Endothelial cell of umbilical vein (primary cell): ENCODE measurements at regions not wholly inside any gene's neighbourhood (a gene's known extent, or its start where the extent isn't known, plus 50 kb on each side); places are given as distances from the start of the nearest gene placed in this dataset.
"Not testable (repeated sequence)": the region's sequence is repeated elsewhere in the genome, so short reads cannot be mapped to it uniquely, and the experiment has no call there.

Source experiments
- BruUV-seq: library from RNA; stranded (reverse); fragments of 400-500 nt; replicated peaks from 2 replicates; lab custom pipeline; 2021; lab: Mats Ljungman, UMichigan
- CTCF ChIA-PET: fragments of 300-600, 350-600 bp; sonication (Branson Sonifier 250); formaldehyde crosslinking; loops from one replicate; lab custom pipeline; 2021; ENCODE audit warnings: antibody characterized with exemption, inconsistent platforms; lab: Charles Lee
- POLR2A ChIA-PET: fragments of 300-600, 350-600 bp; sonication (Branson Sonifier 250); formaldehyde crosslinking; loops from one replicate; lab custom pipeline; 2021; ENCODE audit warnings: antibody characterized with exemption, inconsistent platforms; lab: Charles Lee
- DNase-seq: peaks from one replicate; pipeline ENCODE4 v3.0.0-alpha.2; 2011; ENCODE audit warnings: low read depth, low spot score
- FAIRE-seq: peaks from 2 replicates; lab custom pipeline; 2011; peaks lifted over from hg19 to GRCh38; lab: Jason Lieb, UNC
- H2AFZ ChIP-seq: 2 replicates; pipeline ENCODE4 v1.6.0; 2012; ENCODE audit warnings: low read depth, low read length, control low read depth, inconsistent platforms
- H3K27ac ChIP-seq: 2 replicates; pipeline ENCODE4 v1.5.1; 2011; ENCODE audit warnings: low read depth, mild to moderate bottlenecking, control low read depth, low read length, moderate library complexity; ENCODE audit not compliant: insufficient read depth
- H3K27me3 ChIP-seq, 2 experiments: 2 replicates each; pipeline versions ENCODE4 v1.6.0 to v1.6.1; 2011; ENCODE audit warnings: low read length in 2 of 2, mixed read lengths in 1 of 2; ENCODE audit not compliant: control insufficient read depth in 2 of 2, insufficient read depth in 2 of 2
- H3K36me3 ChIP-seq, 2 experiments: 2 replicates in 1 of 2; 3 replicates in 1 of 2; pipeline ENCODE4 v1.5.1; 2011; ENCODE audit warnings: low read length in 2 of 2, mild to moderate bottlenecking in 1 of 2, moderate library complexity in 1 of 2; ENCODE audit not compliant: control insufficient read depth in 2 of 2, insufficient read depth in 2 of 2; ENCODE audit errors: extremely low read depth in 1 of 2
- H3K4me1 ChIP-seq: 3 replicates; pipeline ENCODE4 v1.5.1; 2011; ENCODE audit warnings: mild to moderate bottlenecking, low read length; ENCODE audit not compliant: control insufficient read depth, insufficient read depth; ENCODE audit errors: extremely low read depth
- H3K4me2 ChIP-seq: 2 replicates; pipeline ENCODE4 v1.6.1; 2011; ENCODE audit warnings: low read length, control low read depth, mixed read lengths; ENCODE audit not compliant: insufficient read depth
- H3K4me3 ChIP-seq, 3 experiments: fragments of 200-600 bp in 1 of 3; sonication (generic), shearing (Covaris generic) in 1 of 3; replicated peaks in 1 of 3; 2 replicates each; pipeline ENCODE4 v1.5.1; 2011 to 2016; ENCODE audit warnings: control low read depth in 3 of 3, low read length in 3 of 3, mild to moderate bottlenecking in 2 of 3, inconsistent platforms in 1 of 3, low read depth in 1 of 3, moderate library complexity in 1 of 3; ENCODE audit not compliant: insufficient read depth in 1 of 3
- H3K79me2 ChIP-seq: 2 replicates; pipeline ENCODE4 v1.6.0; 2012; ENCODE audit warnings: low read length, inconsistent platforms; ENCODE audit not compliant: control insufficient read depth, insufficient read depth
- H3K9ac ChIP-seq: replicated peaks from 2 replicates; pipeline ENCODE3; 2011; ENCODE audit warnings: low read length, control low read depth; ENCODE audit not compliant: insufficient read depth; ENCODE audit errors: extremely low read depth
- H3K9me1 ChIP-seq: replicated peaks from 3 replicates; pipeline ENCODE4 v1.6.0; 2011; ENCODE audit warnings: mild to moderate bottlenecking, low read length; ENCODE audit not compliant: control insufficient read depth, insufficient read depth; ENCODE audit errors: extremely low read depth
- H3K9me3 ChIP-seq: replicated peaks from 2 replicates; pipeline ENCODE4 v1.5.1; 2012; ENCODE audit warnings: low read length, inconsistent platforms; ENCODE audit not compliant: control insufficient read depth, insufficient read depth
- H4K20me1 ChIP-seq: replicated peaks from 2 replicates; pipeline ENCODE3; 2011; ENCODE audit warnings: mild to moderate bottlenecking, low read length; ENCODE audit not compliant: control insufficient read depth, insufficient read depth; ENCODE audit errors: extremely low read depth
- CTCF ChIP-seq, 2 donors: IDR thresholded peaks; 1 replicate in 1 of 2; 2 replicates in 1 of 2; pipeline ENCODE4 v1.5.1; 2011; ENCODE audit warnings: low read length in 2 of 2, mild to moderate bottlenecking in 2 of 2, moderate library complexity in 2 of 2, control low read depth in 1 of 2, inconsistent platforms in 1 of 2, low read depth in 1 of 2; ENCODE audit not compliant: insufficient read depth in 1 of 2; ENCODE audit errors: extremely low read depth in 1 of 2
- dilution Hi-C: fragments of 300-500 bp; cut with MboI; formaldehyde crosslinking; loops from one replicate; pipeline ENCODE4 v1.15.0; 2019; ENCODE audit warnings: low sequenced_read_pairs; ENCODE audit not compliant: extremely low pct_ligation_motif_present
- intact Hi-C: fragments of 100-400 bp; cut with micrococcal nuclease; formaldehyde crosslinking; loops from one replicate; pipeline ENCODE4 v1.10.0; 2022

GRCh38 chr3:88301996-88302393 lies 152.2 kb downstream of the C3orf38 start:
- Histone ChIP-seq H3K79me2 (no peaks in the 10 kb centered on the region), H3K9me3 (no peaks in the 10 kb centered on the region), H3K4me3 (no peak overlapping the region), H3K36me3 (no peaks in the 10 kb centered on the region), H3K27me3 (no peaks in the 10 kb centered on the region), H3K9me1 (no peaks in the 10 kb centered on the region), H3K4me1 (no peaks in the 10 kb centered on the region), H2AFZ (no peak overlapping the region), H4K20me1 (no peaks in the 10 kb centered on the region), H3K27ac (no peak overlapping the region), H3K9ac (no peak overlapping the region), H3K4me2 (no peak overlapping the region)
- dilution Hi-C loops: no loop called here
- DNase-seq: no peak
- no peak for FAIRE-seq
- BruUV-seq: no TSS peak
- CTCF ChIA-PET: no interaction called here
- no peak for TF ChIP-seq CTCF (IDR thresholded peaks at IDR 0.05; ENCODE audit: extremely low read depth in 1 of 2, insufficient read depth in 1 of 2, low read depth in 1 of 2, low read length in 2 of 2)
- intact Hi-C loops: no loop called here
- POLR2A ChIA-PET: no interaction called here

GRCh38 chr3:88303331-88303904 lies 153.7 kb downstream of the C3orf38 start:
- H3K79me2 ChIP-seq, intact Hi-C loops, H3K9me3 ChIP-seq, FAIRE-seq, CTCF ChIA-PET, H3K9me1 ChIP-seq, dilution Hi-C loops, H2AFZ ChIP-seq, H3K4me1 ChIP-seq, H3K9ac ChIP-seq, DNase-seq, H3K36me3 ChIP-seq, H3K4me2 ChIP-seq, H4K20me1 ChIP-seq, H3K4me3 ChIP-seq, H3K27me3 ChIP-seq, H3K27ac ChIP-seq, POLR2A ChIA-PET, BruUV-seq: not testable (repeated sequence)
